Esophagus squamous epithelium (tissue), 5 donors: ENCODE measurements at regions not wholly inside any gene's neighbourhood (a gene's known extent, or its start where the extent isn't known, plus 50 kb on each side); places are given as distances from the start of the nearest gene placed in this dataset.
"Not testable (repeated sequence)": the region's sequence is repeated elsewhere in the genome, so short reads cannot be mapped to it uniquely, and the experiment has no call there.

Experiments
- DNase-seq: peaks from one replicate; lab custom pipeline; 2025; lab: John Stamatoyannopoulos, UW
- H3K27ac ChIP-seq, 4 donors: fragments of 200-600 bp; sonication (generic); one replicate each; pipeline ENCODE4 v1.5.1; 2016 to 2019; ENCODE audit warnings: mild to moderate bottlenecking in 1 of 4
- H3K27me3 ChIP-seq, 4 donors: fragments of 200-600 bp; sonication (generic); 1 replicate in 3 of 4; 2 replicates in 1 of 4; pipeline versions ENCODE4 v1.5.1 to v1.6.0; 2017 to 2021; ENCODE audit warnings: antibody characterized with exemption in 1 of 4
- H3K36me3 ChIP-seq, 3 donors: fragments of 200-600 bp; sonication (generic); one replicate each; pipeline ENCODE4 v1.5.1; 2016 to 2019
- H3K4me1 ChIP-seq, 3 donors: fragments of 200-600 bp; sonication (generic); one replicate each; pipeline ENCODE4 v1.5.1; 2017 to 2019
- H3K4me3 ChIP-seq, 4 donors: fragments of 200-600 bp; sonication (generic); 1 replicate in 3 of 4; 2 replicates in 1 of 4; pipeline ENCODE4 v1.5.1; 2016 to 2019; ENCODE audit warnings: mild to moderate bottlenecking in 2 of 4, moderate library complexity in 1 of 4
- H3K9me3 ChIP-seq, 3 donors: fragments of 200-600 bp; sonication (generic); one replicate each; pipeline ENCODE4 v1.5.1; 2016 to 2019
- CTCF ChIP-seq, 6 experiments: fragments of 450-650 bp in 4 of 6; fragments of 200-600 bp in 2 of 6; sonication (generic) in 2 of 6; IDR thresholded peaks; one replicate each; pipeline ENCODE4 v1.5.1; 2016 to 2019; ENCODE audit warnings: antibody characterized with exemption in 6 of 6, mild to moderate bottlenecking in 4 of 6, moderate library complexity in 4 of 6
- WGBS, 2 donors: methylation state at CpG; one replicate each; pipeline ENCODE4 v1.1.5; 2018; 5-methylcytosine and 5-hydroxymethylcytosine counted together
- intact Hi-C: fragments of 100-400 bp; cut with DNase I; formaldehyde crosslinking; loops from one replicate; pipeline ENCODE4 v1.15.0; 2022
- donor health status: DM: yes; HTN: yes; CAD: no.

- H3K4me1 ChIP-seq, H3K27me3 ChIP-seq, H3K27ac ChIP-seq, intact Hi-C loops, H3K36me3 ChIP-seq, DNase-seq, H3K9me3 ChIP-seq, H3K4me3 ChIP-seq: not testable (repeated sequence)
- 50 to 70% methylated on average over 2 to 3 of the region's 3 CpGs for WGBS, 2 donors
Measured at GRCh38 chr13:52240752-52241151, 81.4 kb upstream of the NEK3 start.

GRCh38 chr13:52235900-52236595 lies 76.7 kb upstream of the NEK3 start:
- intact Hi-C loops, DNase-seq, H3K27ac ChIP-seq, H3K27me3 ChIP-seq, H3K4me3 ChIP-seq, H3K4me1 ChIP-seq, H3K9me3 ChIP-seq, H3K36me3 ChIP-seq: not testable (repeated sequence)
- peak in 5 of 6 experiments; percentile 37 to 70 (median 56) for TF ChIP-seq CTCF (IDR thresholded peaks at IDR 0.05)
- 0% methylated on average over 1 to 2 of the region's 8 CpGs for WGBS, 2 donors

GRCh38 chr13:52234928-52235327 lies 75.5 kb upstream of the NEK3 start:
- H3K27me3 ChIP-seq, H3K36me3 ChIP-seq, H3K27ac ChIP-seq, H3K4me1 ChIP-seq, DNase-seq, H3K4me3 ChIP-seq, intact Hi-C loops, H3K9me3 ChIP-seq: not testable (repeated sequence)
- 83 to 91% methylated on average over 3 of the region's 3 CpGs for WGBS, 2 donors

- H3K9me3 ChIP-seq, H3K4me3 ChIP-seq, H3K27ac ChIP-seq, intact Hi-C loops, DNase-seq, H3K36me3 ChIP-seq, H3K27me3 ChIP-seq, H3K4me1 ChIP-seq: not testable (repeated sequence)
- WGBS, 2 donors: 17 to 39% methylated on average over 1 of the region's 1 CpG
Measured at GRCh38 chr13:52223063-52223462, 63.7 kb upstream of the NEK3 start.

GRCh38 chr13:52213920-52214319 lies 54.5 kb upstream of the NEK3 start:
- H3K27me3 ChIP-seq, H3K4me3 ChIP-seq, H3K27ac ChIP-seq, intact Hi-C loops, H3K36me3 ChIP-seq, DNase-seq, H3K4me1 ChIP-seq, H3K9me3 ChIP-seq: not testable (repeated sequence)
- WGBS, 2 donors: 69 to 84% methylated on average over 1 of the region's 1 CpG

GRCh38 chr13:52212886-52213285 lies 53.5 kb upstream of the NEK3 start:
- H3K4me3 ChIP-seq, H3K27ac ChIP-seq, intact Hi-C loops, H3K27me3 ChIP-seq, H3K36me3 ChIP-seq, H3K4me1 ChIP-seq, H3K9me3 ChIP-seq, DNase-seq: not testable (repeated sequence)
- 33 to 43% methylated on average over 1 of the region's 1 CpG for WGBS, 2 donors

GRCh38 chr13:52211416-52211776 lies 52.0 kb upstream of the NEK3 start:
- H3K4me3 ChIP-seq, intact Hi-C loops, H3K4me1 ChIP-seq, H3K27ac ChIP-seq, H3K36me3 ChIP-seq, H3K9me3 ChIP-seq, H3K27me3 ChIP-seq, DNase-seq: not testable (repeated sequence)
- WGBS, 2 donors: 80 to 82% methylated on average over 6 of the region's 6 CpGs

- H3K9me3 ChIP-seq, DNase-seq, H3K36me3 ChIP-seq, H3K4me3 ChIP-seq, H3K4me1 ChIP-seq, H3K27ac ChIP-seq, H3K27me3 ChIP-seq, intact Hi-C loops: not testable (repeated sequence)
- WGBS, 2 donors: 63 to 67% methylated on average over 3 to 5 of the region's 7 CpGs
Measured at GRCh38 chr13:52210564-52211415, 51.4 kb upstream of the NEK3 start.
